IMR-90 (cell line): ENCODE measurements at regions not wholly inside any gene's neighbourhood (a gene's known extent, or its start where the extent isn't known, plus 50 kb on each side); places are given as distances from the start of the nearest gene placed in this dataset.

Experiments
- ATAC-seq: fragments of 200-7000 bp; cut with Tn5 transposase; 2 replicates; pipeline ENCODE4 v1.9.1; 2020; ENCODE audit warnings: low read depth, mild to moderate bottlenecking, moderate library complexity
- BruUV-seq: library from RNA; stranded (reverse); fragments of 400-500 nt; replicated peaks from 2 replicates; lab custom pipeline; 2021; lab: Mats Ljungman, UMichigan
- CTCF ChIA-PET: fragments of 300-600 bp; formaldehyde crosslinking; extraction: SDS; loops from one replicate; lab custom pipeline; 2021; ENCODE audit warnings: antibody characterized with exemption; lab: Yijun Ruan, JAX
- POLR2A ChIA-PET: fragments of 300-600 bp; sonication (Branson Sonifier 250); formaldehyde crosslinking; loops from one replicate; lab custom pipeline; 2022; ENCODE audit warnings: antibody characterized with exemption; ENCODE audit not compliant: unreplicated experiment; lab: Charles Lee
- DNase-seq: peaks from one replicate; pipeline ENCODE4 v3.0.0; 2013
- H2AFZ ChIP-seq: replicated peaks from 2 replicates; pipeline ENCODE3; 2013; ENCODE audit warnings: low read length, mild to moderate bottlenecking; ENCODE audit not compliant: poor library complexity
- H2AK5ac ChIP-seq: 2 replicates; pipeline ENCODE4 v1.6.1; 2013; ENCODE audit warnings: low read depth, low read length, inconsistent platforms
- H2AK9ac ChIP-seq: replicated peaks from 2 replicates; pipeline ENCODE3; 2013; ENCODE audit warnings: mild to moderate bottlenecking, low read depth, low read length, moderate library complexity; ENCODE audit not compliant: poor library complexity
- H2BK120ac ChIP-seq: 2 replicates; pipeline ENCODE4 v1.6.1; 2013; ENCODE audit warnings: low read depth, low read length, inconsistent platforms
- H2BK15ac ChIP-seq: 3 replicates; pipeline ENCODE4 v1.6.1; 2013; ENCODE audit warnings: low read depth, low read length, inconsistent platforms
- H2BK20ac ChIP-seq: 2 replicates; pipeline ENCODE4 v1.6.1; 2013; ENCODE audit warnings: low read depth, mild to moderate bottlenecking, inconsistent platforms, low read length, moderate library complexity
- H2BK5ac ChIP-seq: 2 replicates; pipeline ENCODE4 v1.6.1; 2013; ENCODE audit warnings: mild to moderate bottlenecking, low read depth, low read length, inconsistent platforms; ENCODE audit not compliant: poor library complexity, severe bottlenecking
- H3K14ac ChIP-seq: replicated peaks from 2 replicates; pipeline ENCODE4 v1.6.1; 2013; ENCODE audit warnings: low read depth, low read length, inconsistent platforms
- H3K18ac ChIP-seq: 2 replicates; pipeline ENCODE4 v1.6.1; 2013; ENCODE audit warnings: low read depth, low read length, control low read depth
- H3K23ac ChIP-seq: 2 replicates; pipeline ENCODE4 v1.6.1; 2013; ENCODE audit warnings: low read depth, low read length, inconsistent platforms
- H3K27ac ChIP-seq: 2 replicates; pipeline ENCODE4 v1.5.1; 2013; ENCODE audit warnings: mild to moderate bottlenecking, control low read depth, low read length; ENCODE audit not compliant: insufficient read depth
- H3K27me3 ChIP-seq: 2 replicates; pipeline ENCODE4 v1.6.1; 2013; ENCODE audit warnings: low read length; ENCODE audit not compliant: control insufficient read depth, insufficient read depth
- H3K36me3 ChIP-seq: 2 replicates; pipeline ENCODE4 v1.6.1; 2013; ENCODE audit warnings: low read length, mixed read lengths; ENCODE audit not compliant: control insufficient read depth, insufficient read depth
- H3K4ac ChIP-seq: 2 replicates; pipeline ENCODE4 v1.6.1; 2013; ENCODE audit warnings: low read depth, low read length, inconsistent platforms
- H3K4me1 ChIP-seq: 2 replicates; pipeline ENCODE4 v1.6.1; 2013; ENCODE audit warnings: low read length, mixed read lengths; ENCODE audit not compliant: control insufficient read depth, insufficient read depth
- H3K4me2 ChIP-seq: 2 replicates; pipeline ENCODE4 v1.6.1; 2013; ENCODE audit warnings: low read depth, mild to moderate bottlenecking, control low read depth, low read length, moderate library complexity
- H3K4me3 ChIP-seq: 2 replicates; pipeline ENCODE4 v1.5.1; 2013; ENCODE audit warnings: low read depth, mild to moderate bottlenecking, control low read depth, low read length, moderate library complexity; ENCODE audit not compliant: insufficient read depth
- H3K56ac ChIP-seq: 2 replicates; pipeline ENCODE4 v1.6.1; 2013; ENCODE audit warnings: low read length, inconsistent platforms; ENCODE audit not compliant: insufficient read depth; ENCODE audit errors: extremely low read depth
- H3K79me1 ChIP-seq, 2 experiments: 2 replicates each; pipeline ENCODE4 v1.6.1; 2013; ENCODE audit warnings: low read length in 2 of 2, inconsistent platforms in 1 of 2, low read depth in 1 of 2
- H3K9ac ChIP-seq: 2 replicates; pipeline ENCODE4 v1.6.1; 2013; ENCODE audit warnings: low read depth, low read length, control low read depth
- H3K9me1 ChIP-seq: 2 replicates; pipeline ENCODE4 v1.6.1; 2013; ENCODE audit warnings: low read length, inconsistent platforms; ENCODE audit not compliant: insufficient read depth
- H3K9me3 ChIP-seq: 2 replicates; pipeline ENCODE4 v1.6.1; 2013; ENCODE audit warnings: low read length; ENCODE audit not compliant: control insufficient read depth, insufficient read depth
- H4K20me1 ChIP-seq: 2 replicates; pipeline ENCODE4 v1.6.1; 2013; ENCODE audit warnings: low read length, inconsistent platforms; ENCODE audit not compliant: insufficient read depth
- H4K5ac ChIP-seq: 2 replicates; pipeline ENCODE4 v1.6.1; 2013; ENCODE audit warnings: mild to moderate bottlenecking, low read depth, low read length, control low read depth
- H4K8ac ChIP-seq, 2 experiments: 2 replicates each; pipeline ENCODE4 v1.6.1; 2013; ENCODE audit warnings: low read depth in 2 of 2, low read length in 2 of 2, control low read depth in 1 of 2, inconsistent platforms in 1 of 2
- H4K91ac ChIP-seq: 2 replicates; pipeline ENCODE4 v1.6.1; 2013; ENCODE audit warnings: low read depth, low read length, inconsistent platforms; ENCODE audit not compliant: insufficient read depth
- CHD1 ChIP-seq: IDR thresholded peaks from 2 replicates; pipeline ENCODE4 v1.6.1; 2012; ENCODE audit warnings: low read depth, low read length, improper control_type of control experiment
- USF2 ChIP-seq: fragments of 150-350 bp; IDR thresholded peaks from 2 replicates; pipeline ENCODE4 v1.6.1; 2017; ENCODE audit warnings: mild to moderate bottlenecking, antibody characterized with exemption, low read length, low read depth
- WGBS, 2 experiments: methylation state at CpG; one replicate each; pipeline versions ENCODE4 v1.1.5 to v1.1.7; 2013; ENCODE audit warnings: missing lambda C conversion rate in 2 of 2; ENCODE audit not compliant: insufficient read length in 1 of 2; ENCODE audit errors: extremely low coverage in 2 of 2; 5-methylcytosine and 5-hydroxymethylcytosine counted together
- dilution Hi-C: fragments of 300-500 bp; cut with HindIII; formaldehyde crosslinking; loops from one replicate; pipeline ENCODE4 v1.14.3; 2018; ENCODE audit warnings: low sequenced_read_pairs; ENCODE audit not compliant: unreplicated experiment
- in situ Hi-C: fragments of 300-500 bp; cut with MboI; formaldehyde crosslinking; loops from 3 replicates; pipeline ENCODE4 v1.14.3; 2019; ENCODE audit warnings: low sequenced_read_pairs, inconsistent platforms, mixed read lengths
- intact Hi-C: fragments of 100-400 bp; cut with micrococcal nuclease; formaldehyde crosslinking; loops from 2 replicates; pipeline ENCODE4 v1.10.0; 2022

DNA sequence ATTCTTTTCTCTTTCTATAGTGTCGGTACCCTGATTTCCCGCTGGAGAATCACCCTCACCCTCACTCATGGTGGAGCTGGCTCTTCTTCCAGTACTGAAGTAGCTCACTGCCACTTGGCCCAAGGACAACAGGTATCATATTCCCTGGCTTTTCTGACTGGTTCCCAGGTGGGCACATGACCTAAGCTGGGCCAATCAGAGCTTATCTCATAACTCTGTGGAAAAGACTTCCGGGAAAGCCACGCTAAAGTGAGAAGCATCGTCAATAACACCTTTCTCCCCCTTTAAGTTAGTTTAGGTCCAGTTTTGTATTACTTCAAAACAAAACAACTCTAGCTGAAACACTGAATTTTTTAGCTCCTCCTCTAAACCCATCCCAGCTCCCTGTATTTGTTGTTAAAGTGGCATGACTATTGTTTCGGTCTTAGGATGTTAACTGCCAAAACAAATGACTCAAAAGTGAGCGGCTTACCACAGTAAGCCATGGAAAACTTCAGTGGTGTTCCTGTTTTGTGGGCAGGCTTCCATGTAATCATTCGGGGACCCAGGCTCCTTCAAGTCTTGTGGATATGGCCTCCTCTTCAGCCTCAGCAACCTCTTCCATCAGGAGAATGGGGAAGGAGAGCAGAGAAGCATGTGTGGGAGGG is 137.4 kb upstream of the DLX2 start:
- Histone ChIP-seq H2AK5ac (no peak overlapping the region; the same call in 1 of the 2 replicates), H3K79me1 (no peaks in the 10 kb centered on the region), H3K4me1 (peaks cover 5% of the 10 kb centered on the region), H4K91ac (no peak overlapping the region), H3K9me1 (no peaks in the 10 kb centered on the region), H2AK9ac (no peak overlapping the region), H3K27me3 (peaks cover 5% of the 10 kb centered on the region; the same call in 1 of the 2 replicates), H2BK5ac (no peak overlapping the region), H4K8ac (peak overlapping the region in 1 of 2 experiments; percentile 10; a peak in 1 of 4 replicates), H4K5ac (no peak overlapping the region; the same call in 1 of the 2 replicates), H2BK120ac (peak overlapping the region; percentile 14; the same call in 1 of the 2 replicates), H3K4me2 (no peak overlapping the region), H3K56ac (no peak overlapping the region), H3K9ac (no peak overlapping the region), H2BK20ac (no peak overlapping the region), H3K23ac (no peak overlapping the region), H3K18ac (peak overlapping the region; percentile 9; the same call in 1 of the 2 replicates), H3K4ac (peak overlapping the region; percentile 37), H2AFZ (peak overlapping the region; percentile 54), H4K20me1 (no peaks in the 10 kb centered on the region), H3K4me3 (no peak overlapping the region), H3K14ac (peak overlapping the region; percentile 48), H2BK15ac (peak overlapping the region; percentile 32; the same call in 1 of the 3 replicates), H3K27ac (no peak overlapping the region), H3K36me3 (no peaks in the 10 kb centered on the region), H3K9me3 (no peaks in the 10 kb centered on the region)
- TF ChIP-seq USF2 (peak; percentile 63), CHD1 (no peak)
- no CpG with 5 or more reads among the region's 8 CpGs for WGBS, 2 experiments
- BruUV-seq = no TSS peak
- in situ Hi-C loops = no loop called here
- CTCF ChIA-PET = interaction anchor here (0.6 to 1.4 kb wide), 2 partner anchors 113 to 222 kb away, joined by 3 read pairs; no protein-coding TSS in a partner anchor
- peak; percentile 50 for DNase-seq
- ATAC-seq = no peak
- dilution Hi-C loops = no loop called here
- POLR2A ChIA-PET = interaction anchor here (0.5 kb wide), 1 partner anchor 32 kb away, joined by 3 read pairs; no protein-coding TSS in a partner anchor
- intact Hi-C loops = no loop called here
